NAMALWA (cell line): ENCODE measurements at regions not wholly inside any gene's neighbourhood (a gene's known extent, or its start where the extent isn't known, plus 50 kb on each side); places are given as distances from the start of the nearest gene placed in this dataset.

Experiments used
- DNase-seq: peaks from one replicate; pipeline ENCODE4 v3.0.0-alpha.2; 2015; ENCODE audit warnings: low spot score

GRCh38 chr2:12113412-12113811 is 367.0 kb downstream of the LPIN1 start:
- no peak for DNase-seq

GRCh38 chr2:12114816-12115215 is 368.4 kb downstream of the LPIN1 start:
- no peak for DNase-seq

GRCh38 chr2:12116228-12116750 is 369.9 kb downstream of the LPIN1 start:
- no peak for DNase-seq

- DNase-seq: no peak
Observed at GRCh38 chr2:12119841-12120240, 373.4 kb downstream of the LPIN1 start.

GRCh38 chr2:12120281-12121150 is 374.1 kb downstream of the LPIN1 start:
- DNase-seq: no peak

- no peak for DNase-seq
Observed at GRCh38 chr2:12124790-12125189, 378.4 kb downstream of the LPIN1 start.

GRCh38 chr2:12126318-12126717 is 379.9 kb downstream of the LPIN1 start:
- no peak for DNase-seq

GRCh38 chr2:12127638-12128037 is 381.2 kb downstream of the LPIN1 start:
- peak; percentile 31 for DNase-seq

GRCh38 chr2:12131975-12132374 is 385.5 kb downstream of the LPIN1 start:
- DNase-seq: no peak

- no peak for DNase-seq
Observed at GRCh38 chr2:12141618-12142258, 395.3 kb downstream of the LPIN1 start.

- no peak for DNase-seq
Observed at GRCh38 chr2:12151716-12152115, 405.3 kb downstream of the LPIN1 start.

GRCh38 chr2:12152888-12153287 is 406.5 kb downstream of the LPIN1 start:
- DNase-seq: no peak

GRCh38 chr2:12155303-12156051 is 409.0 kb downstream of the LPIN1 start:
- DNase-seq: no peak

GRCh38 chr2:12156349-12156748 is 409.9 kb downstream of the LPIN1 start:
- no peak for DNase-seq

- no peak for DNase-seq
Observed at GRCh38 chr2:12161085-12161484, 414.7 kb downstream of the LPIN1 start.

GRCh38 chr2:12162269-12163247 is 416.1 kb downstream of the LPIN1 start:
- no peak for DNase-seq

- no peak for DNase-seq
Observed at GRCh38 chr2:12163866-12164265, 417.4 kb downstream of the LPIN1 start.

GRCh38 chr2:12164689-12165088 is 418.3 kb downstream of the LPIN1 start:
- DNase-seq: no peak

- no peak for DNase-seq
Observed at GRCh38 chr2:12167525-12168317, 421.3 kb downstream of the LPIN1 start.

- no peak for DNase-seq
Observed at GRCh38 chr2:12168354-12168753, 421.9 kb downstream of the LPIN1 start.
